DND-41 (cell line): ENCODE measurements at regions not wholly inside any gene's neighbourhood (a gene's known extent, or its start where the extent isn't known, plus 50 kb on each side); places are given as distances from the start of the nearest gene placed in this dataset.

Experiments
- ATAC-seq: fragments of 200-7000 bp; cut with Tn5 transposase; 3 replicates; pipeline ENCODE4 v1.9.1; 2021; ENCODE audit warnings: low read depth; ENCODE audit not compliant: insufficient read depth
- DNase-seq: peaks from one replicate; pipeline ENCODE4 v3.0.0-alpha.2; 2020
- H2AFZ ChIP-seq: 2 replicates; pipeline ENCODE4 v1.6.0; 2012; ENCODE audit warnings: low read depth, low read length
- H3K27ac ChIP-seq: 2 replicates; pipeline ENCODE4 v1.5.1; 2012; ENCODE audit warnings: low read length, inconsistent platforms
- H3K27me3 ChIP-seq: fragments of 200-600 bp; sonication (generic); 2 replicates; pipeline ENCODE4 v1.6.0; 2012; ENCODE audit warnings: low read length, mild to moderate bottlenecking, inconsistent platforms; ENCODE audit not compliant: insufficient read depth, poor library complexity
- H3K36me3 ChIP-seq: 2 replicates; pipeline ENCODE4 v1.5.1; 2012; ENCODE audit warnings: low read length, inconsistent platforms; ENCODE audit not compliant: insufficient read depth
- H3K4me1 ChIP-seq: 2 replicates; pipeline ENCODE4 v1.5.1; 2012; ENCODE audit warnings: mild to moderate bottlenecking, low read length; ENCODE audit not compliant: insufficient read depth
- H3K4me2 ChIP-seq: 2 replicates; pipeline ENCODE4 v1.6.0; 2012; ENCODE audit warnings: mild to moderate bottlenecking, moderate library complexity, low read length, inconsistent platforms; ENCODE audit not compliant: insufficient read depth
- H3K4me3 ChIP-seq, 2 experiments: fragments of 200-600 bp in 1 of 2; shearing (Covaris generic) in 1 of 2; 2 replicates each; pipeline ENCODE4 v1.5.1; 2012 to 2016; ENCODE audit warnings: inconsistent platforms in 2 of 2, low read length in 2 of 2, mild to moderate bottlenecking in 2 of 2, low read depth in 1 of 2, moderate library complexity in 1 of 2
- H3K79me2 ChIP-seq: 2 replicates; pipeline ENCODE4 v1.6.0; 2012; ENCODE audit warnings: low read length, inconsistent platforms; ENCODE audit not compliant: insufficient read depth
- H3K9ac ChIP-seq: 2 replicates; pipeline ENCODE4 v1.6.0; 2012; ENCODE audit warnings: low read depth, mild to moderate bottlenecking, inconsistent platforms, low read length, moderate library complexity
- H3K9me3 ChIP-seq: 2 replicates; pipeline ENCODE4 v1.5.1; 2012; ENCODE audit warnings: low read length, moderate library complexity, mild to moderate bottlenecking, inconsistent platforms; ENCODE audit not compliant: insufficient read depth, severe bottlenecking
- H4K20me1 ChIP-seq: 2 replicates; pipeline ENCODE4 v1.6.0; 2012; ENCODE audit warnings: low read length; ENCODE audit not compliant: insufficient read depth
- EZH2 ChIP-seq: IDR thresholded peaks from 3 replicates; pipeline ENCODE4 v1.6.1; 2012; ENCODE audit warnings: borderline replicate concordance, low read depth, mild to moderate bottlenecking, moderate library complexity, low read length, inconsistent platforms; ENCODE audit not compliant: severe bottlenecking
- TF ChIP-seq, protein P1 (sequence below): IDR thresholded peaks from 2 replicates; pipeline ENCODE4 v1.5.1; 2012; ENCODE audit warnings: borderline replicate concordance, low read length, moderate library complexity, mild to moderate bottlenecking; ENCODE audit not compliant: poor library complexity, severe bottlenecking; ENCODE audit errors: extremely low read depth

DNA sequence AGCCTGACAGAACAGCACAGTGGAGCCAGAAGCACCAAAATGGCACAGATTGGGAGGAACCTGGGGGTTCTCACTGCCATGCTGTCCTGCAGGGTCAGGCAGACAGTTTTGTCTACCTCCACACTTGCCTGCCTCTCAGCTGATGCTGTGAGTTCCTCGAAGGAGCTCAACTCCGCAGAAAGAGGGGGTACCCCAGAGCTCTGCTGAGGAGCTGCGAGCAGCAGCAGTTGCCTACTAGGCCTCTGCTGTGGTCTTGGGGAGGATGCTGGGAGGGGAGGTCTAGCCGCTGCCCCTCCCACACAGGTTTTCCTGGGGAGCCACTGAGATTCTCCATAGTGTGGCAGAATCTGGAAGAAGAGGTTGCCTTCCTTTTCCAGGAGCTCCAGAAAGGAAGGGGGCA lies 192.5 kb downstream of the FOXD2 start:
- H3K27ac ChIP-seq = no peak overlapping the region
- no peak for ATAC-seq
- H3K4me1 ChIP-seq = no peaks in the 10 kb centered on the region
- H3K79me2 ChIP-seq = no peaks in the 10 kb centered on the region
- TF ChIP-seq, protein P1, sequence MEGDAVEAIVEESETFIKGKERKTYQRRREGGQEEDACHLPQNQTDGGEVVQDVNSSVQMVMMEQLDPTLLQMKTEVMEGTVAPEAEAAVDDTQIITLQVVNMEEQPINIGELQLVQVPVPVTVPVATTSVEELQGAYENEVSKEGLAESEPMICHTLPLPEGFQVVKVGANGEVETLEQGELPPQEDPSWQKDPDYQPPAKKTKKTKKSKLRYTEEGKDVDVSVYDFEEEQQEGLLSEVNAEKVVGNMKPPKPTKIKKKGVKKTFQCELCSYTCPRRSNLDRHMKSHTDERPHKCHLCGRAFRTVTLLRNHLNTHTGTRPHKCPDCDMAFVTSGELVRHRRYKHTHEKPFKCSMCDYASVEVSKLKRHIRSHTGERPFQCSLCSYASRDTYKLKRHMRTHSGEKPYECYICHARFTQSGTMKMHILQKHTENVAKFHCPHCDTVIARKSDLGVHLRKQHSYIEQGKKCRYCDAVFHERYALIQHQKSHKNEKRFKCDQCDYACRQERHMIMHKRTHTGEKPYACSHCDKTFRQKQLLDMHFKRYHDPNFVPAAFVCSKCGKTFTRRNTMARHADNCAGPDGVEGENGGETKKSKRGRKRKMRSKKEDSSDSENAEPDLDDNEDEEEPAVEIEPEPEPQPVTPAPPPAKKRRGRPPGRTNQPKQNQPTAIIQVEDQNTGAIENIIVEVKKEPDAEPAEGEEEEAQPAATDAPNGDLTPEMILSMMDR = no peak
- H3K9ac ChIP-seq = no peak overlapping the region
- no peaks in the 10 kb centered on the region for H3K27me3 ChIP-seq
- H4K20me1 ChIP-seq = no peaks in the 10 kb centered on the region
- H3K9me3 ChIP-seq = no peaks in the 10 kb centered on the region
- H3K4me2 ChIP-seq = no peak overlapping the region
- no peaks in the 10 kb centered on the region for H3K36me3 ChIP-seq
- no peak overlapping the region for H2AFZ ChIP-seq
- no peak overlapping the region for H3K4me3 ChIP-seq
- no peak for DNase-seq

DNA sequence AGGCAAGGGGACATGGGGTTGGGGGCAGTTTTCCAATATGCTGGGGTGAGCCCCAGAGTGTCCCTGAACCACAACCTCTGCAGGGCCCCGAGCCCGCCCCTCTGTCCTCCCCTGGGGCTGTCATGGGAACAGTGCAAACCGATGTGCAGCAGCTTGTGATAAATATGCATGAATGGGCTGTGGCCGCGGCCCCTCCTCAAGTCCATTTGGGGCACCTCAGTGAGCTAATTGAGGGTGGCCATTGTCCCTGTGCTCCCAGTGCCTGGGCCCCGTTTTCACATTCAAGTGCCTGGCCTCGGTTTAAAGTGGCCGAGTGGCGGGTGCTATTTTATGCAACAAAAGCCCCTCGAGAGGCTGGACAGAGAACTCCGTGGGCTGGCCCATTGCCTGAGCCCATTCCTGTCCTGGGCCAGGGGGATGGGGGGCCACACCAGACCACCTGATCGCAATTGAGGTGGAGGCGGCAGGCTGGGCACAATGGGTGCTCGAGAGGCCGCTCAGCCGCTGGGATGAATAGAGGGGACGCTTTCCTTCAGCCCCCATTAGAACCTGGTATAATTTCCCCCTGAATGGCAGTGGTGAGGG lies 193.7 kb downstream of the FOXD2 start:
- Histone ChIP-seq H2AFZ (no peak overlapping the region), H3K4me1 (no peaks in the 10 kb centered on the region), H3K9ac (no peak overlapping the region), H3K27me3 (no peaks in the 10 kb centered on the region), H3K27ac (no peak overlapping the region), H3K9me3 (no peaks in the 10 kb centered on the region), H3K4me2 (no peak overlapping the region), H4K20me1 (no peaks in the 10 kb centered on the region), H3K79me2 (no peaks in the 10 kb centered on the region), H3K36me3 (no peaks in the 10 kb centered on the region), H3K4me3 (no peak overlapping the region)
- ATAC-seq (no peak), DNase-seq (no peak)
- TF ChIP-seq, protein P1 = no peak
- no peak for TF ChIP-seq EZH2

DNA sequence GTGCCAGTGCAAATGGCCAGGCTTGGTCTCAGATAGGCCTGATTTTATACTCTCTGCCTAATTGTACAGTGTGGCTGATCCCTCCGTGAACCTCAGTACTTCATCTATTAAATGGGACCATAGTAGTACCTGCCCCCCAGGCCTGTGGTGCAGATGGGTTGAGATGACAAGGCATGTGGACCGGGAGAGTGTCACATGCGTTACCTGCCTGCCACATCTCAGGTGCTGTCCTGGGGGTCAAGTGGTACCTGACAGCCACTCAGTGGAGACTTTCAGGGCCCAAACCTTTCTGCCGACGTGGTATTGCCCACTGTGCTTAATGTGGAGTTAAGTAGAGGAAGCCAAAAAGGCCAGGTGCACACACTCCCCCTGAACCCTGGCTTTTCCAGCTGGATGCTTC lies 197.3 kb downstream of the FOXD2 start:
- Histone ChIP-seq H4K20me1 (no peaks in the 10 kb centered on the region), H3K79me2 (no peaks in the 10 kb centered on the region), H3K27ac (no peak overlapping the region), H3K4me2 (no peak overlapping the region), H3K4me1 (no peaks in the 10 kb centered on the region), H2AFZ (no peak overlapping the region), H3K36me3 (no peaks in the 10 kb centered on the region), H3K4me3 (no peak overlapping the region), H3K9ac (no peak overlapping the region), H3K27me3 (peaks cover 9% of the 10 kb centered on the region), H3K9me3 (no peaks in the 10 kb centered on the region)
- TF ChIP-seq, protein P1 = no peak
- TF ChIP-seq EZH2 = no peak
- no peak for ATAC-seq
- DNase-seq = no peak

DNA sequence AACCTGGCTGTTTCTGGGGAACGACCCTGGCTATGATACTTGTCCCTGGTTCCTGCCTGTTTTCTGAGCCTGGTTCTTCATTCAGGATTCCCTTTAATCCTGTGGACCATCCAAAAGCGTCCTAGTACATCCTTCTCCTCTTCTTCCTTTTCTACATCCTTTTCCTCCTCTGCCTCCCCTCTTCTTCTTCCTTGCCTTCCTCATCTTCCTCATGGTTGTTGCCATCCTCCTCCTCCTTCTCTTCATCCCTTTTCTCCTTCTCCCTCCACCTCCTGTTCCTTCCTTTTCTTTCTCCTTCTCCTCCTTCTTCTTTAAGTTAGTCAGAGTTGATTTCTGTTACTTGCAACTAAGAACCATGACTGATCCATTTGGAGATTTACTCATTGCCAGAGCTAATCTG lies 197.8 kb downstream of the FOXD2 start:
- TF ChIP-seq, protein P1 = no peak
- no peak for TF ChIP-seq EZH2
- ATAC-seq (no peak), DNase-seq (no peak)
- Histone ChIP-seq H4K20me1 (no peaks in the 10 kb centered on the region), H3K9me3 (no peaks in the 10 kb centered on the region), H3K36me3 (no peaks in the 10 kb centered on the region), H3K27me3 (peaks cover 10% of the 10 kb centered on the region), H3K4me3 (no peak overlapping the region), H3K4me1 (no peaks in the 10 kb centered on the region), H3K4me2 (no peak overlapping the region), H3K79me2 (no peaks in the 10 kb centered on the region), H3K9ac (no peak overlapping the region), H2AFZ (no peak overlapping the region), H3K27ac (no peak overlapping the region)
